IPS-15b (cell line): ENCODE measurements at regions not wholly inside any gene's neighbourhood (a gene's known extent, or its start where the extent isn't known, plus 50 kb on each side); places are given as distances from the start of the nearest gene placed in this dataset.

ENCODE experiments used
- H3K27me3 ChIP-seq: one replicate; pipeline ENCODE4 v1.6.1; 2013; ENCODE audit warnings: low read length; ENCODE audit not compliant: control insufficient read depth, insufficient read depth
- H3K36me3 ChIP-seq: one replicate; pipeline ENCODE4 v1.6.1; 2013; ENCODE audit warnings: low read length; ENCODE audit not compliant: control insufficient read depth, insufficient read depth
- H3K4me1 ChIP-seq: one replicate; pipeline ENCODE4 v1.6.1; 2013; ENCODE audit warnings: mild to moderate bottlenecking, low read length; ENCODE audit not compliant: control insufficient read depth, insufficient read depth
- H3K4me3 ChIP-seq: one replicate; pipeline ENCODE4 v1.5.1; 2013; ENCODE audit warnings: low read depth, low read length
- H3K9ac ChIP-seq: one replicate; pipeline ENCODE4 v1.6.1; 2013; ENCODE audit warnings: low read depth, mild to moderate bottlenecking, low read length
- H3K9me3 ChIP-seq: one replicate; pipeline ENCODE4 v1.6.1; 2013; ENCODE audit warnings: mild to moderate bottlenecking, low read length; ENCODE audit not compliant: control insufficient read depth, insufficient read depth

GRCh38 chr21:18191139-18191538 lies 53.5 kb upstream of the CHODL start:
- Histone ChIP-seq H3K27me3 (no peaks in the 10 kb centered on the region), H3K36me3 (no peaks in the 10 kb centered on the region), H3K9ac (no peak overlapping the region), H3K4me3 (no peak overlapping the region), H3K9me3 (no peaks in the 10 kb centered on the region), H3K4me1 (no peaks in the 10 kb centered on the region)

GRCh38 chr21:18178509-18178908 lies 66.1 kb upstream of the CHODL start:
- Histone ChIP-seq H3K27me3 (no peaks in the 10 kb centered on the region), H3K4me1 (no peaks in the 10 kb centered on the region), H3K9ac (no peak overlapping the region), H3K4me3 (no peak overlapping the region), H3K36me3 (no peaks in the 10 kb centered on the region), H3K9me3 (no peaks in the 10 kb centered on the region)

- Histone ChIP-seq H3K36me3 (no peaks in the 10 kb centered on the region), H3K4me3 (no peak overlapping the region), H3K9ac (no peak overlapping the region), H3K4me1 (no peaks in the 10 kb centered on the region), H3K9me3 (no peaks in the 10 kb centered on the region), H3K27me3 (no peaks in the 10 kb centered on the region)
Observed at GRCh38 chr21:18174370-18174769, 70.3 kb upstream of the CHODL start.

- Histone ChIP-seq H3K36me3 (no peaks in the 10 kb centered on the region), H3K9ac (no peak overlapping the region), H3K4me3 (no peak overlapping the region), H3K27me3 (no peaks in the 10 kb centered on the region), H3K4me1 (no peaks in the 10 kb centered on the region), H3K9me3 (no peaks in the 10 kb centered on the region)
Observed at GRCh38 chr21:18170829-18171228, 73.8 kb upstream of the CHODL start.

GRCh38 chr21:18170221-18170620 lies 74.4 kb upstream of the CHODL start:
- H3K27me3 ChIP-seq = no peaks in the 10 kb centered on the region
- H3K9me3 ChIP-seq = no peaks in the 10 kb centered on the region
- H3K9ac ChIP-seq = no peak overlapping the region
- H3K4me1 ChIP-seq = no peaks in the 10 kb centered on the region
- H3K4me3 ChIP-seq = no peak overlapping the region
- H3K36me3 ChIP-seq = no peaks in the 10 kb centered on the region

- H3K36me3 ChIP-seq = no peaks in the 10 kb centered on the region
- no peaks in the 10 kb centered on the region for H3K9me3 ChIP-seq
- no peak overlapping the region for H3K4me3 ChIP-seq
- H3K27me3 ChIP-seq = no peaks in the 10 kb centered on the region
- no peaks in the 10 kb centered on the region for H3K4me1 ChIP-seq
- no peak overlapping the region for H3K9ac ChIP-seq
Observed at GRCh38 chr21:18168108-18168507, 76.5 kb upstream of the CHODL start.

- Histone ChIP-seq H3K4me1 (no peaks in the 10 kb centered on the region), H3K36me3 (no peaks in the 10 kb centered on the region), H3K9ac (no peak overlapping the region), H3K4me3 (no peak overlapping the region), H3K9me3 (no peaks in the 10 kb centered on the region), H3K27me3 (no peaks in the 10 kb centered on the region)
Observed at GRCh38 chr21:18164933-18165332, 79.7 kb upstream of the CHODL start.

GRCh38 chr21:18164483-18164882 lies 80.2 kb upstream of the CHODL start:
- no peaks in the 10 kb centered on the region for H3K9me3 ChIP-seq
- H3K9ac ChIP-seq = no peak overlapping the region
- no peaks in the 10 kb centered on the region for H3K27me3 ChIP-seq
- H3K4me1 ChIP-seq = no peaks in the 10 kb centered on the region
- H3K36me3 ChIP-seq = no peaks in the 10 kb centered on the region
- H3K4me3 ChIP-seq = no peak overlapping the region

- Histone ChIP-seq H3K4me3 (no peak overlapping the region), H3K27me3 (no peaks in the 10 kb centered on the region), H3K9ac (no peak overlapping the region), H3K4me1 (no peaks in the 10 kb centered on the region), H3K9me3 (no peaks in the 10 kb centered on the region), H3K36me3 (no peaks in the 10 kb centered on the region)
Observed at GRCh38 chr21:18163956-18164355, 80.7 kb upstream of the CHODL start.

GRCh38 chr21:18161841-18162240 lies 82.8 kb upstream of the CHODL start:
- no peaks in the 10 kb centered on the region for H3K36me3 ChIP-seq
- no peaks in the 10 kb centered on the region for H3K9me3 ChIP-seq
- H3K4me1 ChIP-seq = no peaks in the 10 kb centered on the region
- no peaks in the 10 kb centered on the region for H3K27me3 ChIP-seq
- H3K4me3 ChIP-seq = no peak overlapping the region
- H3K9ac ChIP-seq = no peak overlapping the region

- Histone ChIP-seq H3K9me3 (no peaks in the 10 kb centered on the region), H3K4me1 (peaks cover 10% of the 10 kb centered on the region), H3K9ac (no peak overlapping the region), H3K4me3 (no peak overlapping the region), H3K36me3 (no peaks in the 10 kb centered on the region), H3K27me3 (no peaks in the 10 kb centered on the region)
Observed at GRCh38 chr21:18157406-18157805, 87.2 kb upstream of the CHODL start.

- no peaks in the 10 kb centered on the region for H3K9me3 ChIP-seq
- H3K4me3 ChIP-seq = no peak overlapping the region
- H3K4me1 ChIP-seq = peaks cover 10% of the 10 kb centered on the region
- H3K9ac ChIP-seq = no peak overlapping the region
- no peaks in the 10 kb centered on the region for H3K36me3 ChIP-seq
- no peaks in the 10 kb centered on the region for H3K27me3 ChIP-seq
Observed at GRCh38 chr21:18155508-18156193, 89.0 kb upstream of the CHODL start.
